HUES48 (cell line): ENCODE measurements at regions not wholly inside any gene's neighbourhood (a gene's known extent, or its start where the extent isn't known, plus 50 kb on each side); places are given as distances from the start of the nearest gene placed in this dataset.

Experiments used
- H3K27ac ChIP-seq: one replicate; pipeline ENCODE4 v1.7.0; 2013; ENCODE audit warnings: low read depth, low read length, inconsistent platforms
- H3K27me3 ChIP-seq: 2 replicates; pipeline ENCODE4 v1.6.1; 2013; ENCODE audit warnings: mild to moderate bottlenecking, low read length; ENCODE audit not compliant: control insufficient read depth, insufficient read depth
- H3K36me3 ChIP-seq: 2 replicates; pipeline ENCODE4 v1.6.1; 2013; ENCODE audit warnings: low read length; ENCODE audit not compliant: control insufficient read depth, insufficient read depth
- H3K4me1 ChIP-seq: 2 replicates; pipeline ENCODE4 v1.6.1; 2013; ENCODE audit warnings: mild to moderate bottlenecking, low read length; ENCODE audit not compliant: control insufficient read depth, insufficient read depth
- H3K4me3 ChIP-seq: 2 replicates; pipeline ENCODE4 v1.5.1; 2013; ENCODE audit warnings: mild to moderate bottlenecking, low read depth, low read length
- H3K9ac ChIP-seq: 2 replicates; pipeline ENCODE4 v1.6.1; 2013; ENCODE audit warnings: mild to moderate bottlenecking, low read depth, low read length, moderate library complexity
- H3K9me3 ChIP-seq: 2 replicates; pipeline ENCODE4 v1.6.1; 2013; ENCODE audit warnings: low read length; ENCODE audit not compliant: control insufficient read depth, insufficient read depth

DNA sequence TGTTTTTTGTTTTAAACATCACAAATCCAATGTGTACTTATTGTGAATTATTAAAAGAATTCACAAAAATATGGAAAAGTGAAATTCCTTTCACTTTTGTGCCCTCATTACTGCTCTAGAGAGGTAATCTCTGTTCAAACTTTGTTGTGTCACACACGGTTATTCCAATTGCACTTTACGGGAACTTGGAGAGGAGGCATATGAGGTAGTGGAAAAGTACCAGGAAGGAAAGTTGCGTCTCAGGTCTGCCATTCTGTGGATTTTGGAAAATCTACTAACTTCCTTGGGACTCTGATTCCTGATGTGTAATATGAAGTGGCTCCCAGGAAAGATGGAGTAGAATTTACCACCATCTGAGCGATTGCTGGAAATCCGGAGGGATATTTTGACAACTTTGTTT, 90.9 kb upstream of the DCN start:
- no peak overlapping the region for H3K4me3 ChIP-seq
- no peaks in the 10 kb centered on the region for H3K9me3 ChIP-seq
- no peaks in the 10 kb centered on the region for H3K27me3 ChIP-seq
- H3K9ac ChIP-seq, result no peak overlapping the region
- H3K4me1 ChIP-seq, result peaks cover 34% of the 10 kb centered on the region
- no peak overlapping the region for H3K27ac ChIP-seq
- no peaks in the 10 kb centered on the region for H3K36me3 ChIP-seq

- Histone ChIP-seq H3K4me3 (no peak overlapping the region), H3K27ac (peak overlapping the region; percentile 67), H3K27me3 (no peaks in the 10 kb centered on the region), H3K9ac (no peak overlapping the region), H3K4me1 (peaks cover 34% of the 10 kb centered on the region), H3K9me3 (no peaks in the 10 kb centered on the region), H3K36me3 (no peaks in the 10 kb centered on the region)
Observed at GRCh38 chr12:91272461-91273063, 89.9 kb upstream of the DCN start.

DNA sequence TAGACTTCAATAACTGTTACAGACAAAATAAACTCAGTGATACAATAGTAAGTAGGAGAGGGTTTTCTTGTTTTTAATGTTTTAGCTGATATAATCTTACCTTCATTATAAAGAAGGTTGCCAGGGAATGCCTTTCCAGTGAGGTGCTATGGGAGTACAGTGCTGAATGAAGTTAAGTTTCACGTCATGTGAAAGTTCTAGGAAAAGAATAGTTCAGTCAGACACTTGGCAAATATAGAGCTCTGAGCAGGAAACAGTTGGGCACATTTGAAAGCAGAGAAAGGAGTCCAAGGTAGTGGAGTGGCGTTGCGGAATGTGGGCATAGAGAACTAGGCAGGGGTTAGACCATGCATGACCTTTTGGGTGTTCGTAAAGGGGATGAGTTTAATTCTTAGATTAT, 88.6 kb upstream of the DCN start:
- H3K36me3 ChIP-seq, result no peaks in the 10 kb centered on the region
- no peak overlapping the region for H3K27ac ChIP-seq
- peaks cover 34% of the 10 kb centered on the region for H3K4me1 ChIP-seq
- H3K4me3 ChIP-seq, result no peak overlapping the region
- no peaks in the 10 kb centered on the region for H3K9me3 ChIP-seq
- no peak overlapping the region for H3K9ac ChIP-seq
- H3K27me3 ChIP-seq, result no peaks in the 10 kb centered on the region

DNA sequence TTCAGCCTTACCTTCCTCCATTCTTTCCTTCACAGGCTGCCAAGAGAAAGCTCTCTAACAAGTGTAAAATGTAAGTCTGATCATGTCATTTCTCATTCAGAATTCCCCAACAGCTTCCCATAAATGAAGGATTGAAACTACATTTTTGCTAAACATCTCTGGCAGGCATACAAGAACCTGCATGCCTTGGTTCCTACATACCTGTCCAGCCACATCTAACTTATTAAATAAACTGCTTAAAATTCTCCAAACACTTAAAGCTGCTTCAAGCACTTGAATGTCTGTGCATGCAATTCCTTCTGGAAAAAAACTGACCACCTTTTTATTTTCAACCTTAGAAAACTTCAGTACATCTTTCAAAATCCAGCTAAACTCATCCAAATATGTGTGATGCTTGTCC, 84.4 kb upstream of the DCN start:
- Histone ChIP-seq H3K9me3 (no peaks in the 10 kb centered on the region), H3K9ac (no peak overlapping the region), H3K4me1 (peaks cover under 1% of the 10 kb centered on the region; the same call in 1 of the 2 replicates), H3K27ac (no peak overlapping the region), H3K27me3 (no peaks in the 10 kb centered on the region), H3K36me3 (no peaks in the 10 kb centered on the region), H3K4me3 (no peak overlapping the region)

DNA sequence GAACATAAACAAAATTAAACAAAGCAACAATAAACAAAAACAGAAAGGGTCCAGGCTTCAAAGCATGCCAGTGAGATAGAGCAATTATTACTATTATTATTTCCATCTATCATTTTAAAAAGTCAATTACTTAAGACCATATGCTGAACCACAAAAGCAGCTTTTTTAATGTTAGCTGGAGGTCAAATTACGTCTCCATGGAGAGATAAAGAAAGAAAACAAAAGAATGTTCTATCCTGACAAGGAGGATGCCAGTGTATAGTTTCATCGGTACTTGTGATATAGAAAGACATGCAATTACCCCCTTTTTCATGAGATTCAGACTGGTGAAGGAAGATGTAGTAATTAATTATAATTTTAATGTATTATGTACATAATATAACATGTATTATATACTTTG, 81.6 kb upstream of the DCN start:
- H3K27ac ChIP-seq, result no peak overlapping the region
- no peak overlapping the region for H3K9ac ChIP-seq
- no peaks in the 10 kb centered on the region for H3K36me3 ChIP-seq
- no peaks in the 10 kb centered on the region for H3K9me3 ChIP-seq
- H3K27me3 ChIP-seq, result no peaks in the 10 kb centered on the region
- H3K4me3 ChIP-seq, result no peak overlapping the region
- no peaks in the 10 kb centered on the region for H3K4me1 ChIP-seq

- H3K27me3 ChIP-seq, result no peaks in the 10 kb centered on the region
- H3K27ac ChIP-seq, result no peak overlapping the region
- H3K36me3 ChIP-seq, result no peaks in the 10 kb centered on the region
- no peaks in the 10 kb centered on the region for H3K9me3 ChIP-seq
- H3K4me3 ChIP-seq, result no peak overlapping the region
- no peak overlapping the region for H3K9ac ChIP-seq
- no peaks in the 10 kb centered on the region for H3K4me1 ChIP-seq
Observed at GRCh38 chr12:91261820-91262676, 79.4 kb upstream of the DCN start.

DNA sequence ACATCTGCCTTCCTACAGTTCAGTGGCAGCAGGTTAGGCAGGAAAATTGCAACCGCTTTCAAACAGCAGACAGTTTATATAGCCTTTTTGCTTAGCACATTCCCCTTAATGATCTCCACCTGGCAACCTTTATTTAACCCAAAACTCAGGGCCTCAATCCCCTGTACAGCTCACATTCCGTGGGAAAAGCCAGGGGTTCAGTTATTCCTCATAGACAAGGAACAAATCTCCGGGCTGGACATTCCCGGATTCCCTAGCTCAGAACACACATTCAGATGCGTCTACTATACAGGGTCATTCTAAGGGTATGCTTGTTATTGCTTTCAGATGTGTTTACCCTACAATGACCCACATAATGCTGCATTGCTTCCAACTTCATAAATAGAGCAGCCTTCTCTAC, 73.8 kb upstream of the DCN start:
- Histone ChIP-seq H3K9me3 (no peaks in the 10 kb centered on the region), H3K4me3 (no peak overlapping the region), H3K27ac (no peak overlapping the region), H3K9ac (no peak overlapping the region), H3K27me3 (no peaks in the 10 kb centered on the region), H3K36me3 (no peaks in the 10 kb centered on the region), H3K4me1 (no peaks in the 10 kb centered on the region)

- H3K9ac ChIP-seq, result no peak overlapping the region
- no peaks in the 10 kb centered on the region for H3K4me1 ChIP-seq
- no peaks in the 10 kb centered on the region for H3K27me3 ChIP-seq
- H3K4me3 ChIP-seq, result no peak overlapping the region
- no peaks in the 10 kb centered on the region for H3K36me3 ChIP-seq
- no peaks in the 10 kb centered on the region for H3K9me3 ChIP-seq
- no peak overlapping the region for H3K27ac ChIP-seq
Observed at GRCh38 chr12:91252341-91252740, 69.7 kb upstream of the DCN start.

- Histone ChIP-seq H3K9ac (no peak overlapping the region), H3K9me3 (no peaks in the 10 kb centered on the region), H3K4me1 (no peaks in the 10 kb centered on the region), H3K36me3 (no peaks in the 10 kb centered on the region), H3K27me3 (no peaks in the 10 kb centered on the region), H3K27ac (no peak overlapping the region), H3K4me3 (no peak overlapping the region)
Observed at GRCh38 chr12:91250273-91250665, 67.7 kb upstream of the DCN start.

DNA sequence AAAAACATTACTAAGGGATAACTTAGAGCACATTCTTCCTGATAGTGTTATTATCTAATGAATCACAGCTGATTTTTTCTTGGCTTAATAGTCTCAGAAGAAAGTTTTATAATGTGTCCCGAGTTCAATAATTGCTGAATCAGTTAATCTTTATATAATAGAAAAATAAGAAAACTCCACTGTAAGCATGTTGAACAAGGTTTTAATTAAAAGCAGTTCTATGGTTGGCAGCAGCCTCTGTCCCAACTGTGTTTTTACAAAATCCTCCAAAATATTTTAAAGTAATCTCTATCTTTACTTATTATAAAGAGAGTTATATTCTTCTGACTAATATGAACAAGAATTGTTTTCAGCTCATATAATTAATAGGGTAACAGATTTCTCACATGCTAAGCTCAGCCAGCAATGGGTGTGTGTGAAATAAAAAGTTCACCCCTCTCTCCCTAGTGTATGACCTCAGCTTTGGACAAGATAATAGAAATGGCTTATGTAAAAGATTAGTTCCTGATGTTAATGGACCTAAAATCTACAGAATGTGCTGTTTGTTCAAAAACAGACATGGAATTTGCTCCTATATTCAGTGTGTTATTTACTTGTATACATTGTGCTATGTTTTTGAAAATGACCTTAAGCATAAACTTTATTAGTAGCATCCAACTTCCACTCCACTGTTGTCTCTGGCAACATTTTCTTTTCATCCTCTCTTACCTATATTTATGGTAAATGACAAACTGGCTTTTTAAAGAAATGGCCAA, 67.1 kb upstream of the DCN start:
- no peaks in the 10 kb centered on the region for H3K4me1 ChIP-seq
- no peaks in the 10 kb centered on the region for H3K27me3 ChIP-seq
- H3K4me3 ChIP-seq, result no peak overlapping the region
- H3K36me3 ChIP-seq, result no peaks in the 10 kb centered on the region
- H3K9ac ChIP-seq, result no peak overlapping the region
- H3K9me3 ChIP-seq, result no peaks in the 10 kb centered on the region
- H3K27ac ChIP-seq, result no peak overlapping the region

GRCh38 chr12:91249054-91249453, 66.4 kb upstream of the DCN start:
- Histone ChIP-seq H3K27ac (no peak overlapping the region), H3K9me3 (no peaks in the 10 kb centered on the region), H3K4me3 (no peak overlapping the region), H3K36me3 (no peaks in the 10 kb centered on the region), H3K27me3 (no peaks in the 10 kb centered on the region), H3K4me1 (no peaks in the 10 kb centered on the region), H3K9ac (no peak overlapping the region)
